ENCODE measurements at regions not wholly inside any gene's neighbourhood (a gene's known extent, or its start where the extent isn't known, plus 50 kb on each side); places are given as distances from the start of the nearest gene placed in this dataset.
"Not testable (repeated sequence)": the region's sequence is repeated elsewhere in the genome, so short reads cannot be mapped to it uniquely, and the experiment has no call there.

DNA sequence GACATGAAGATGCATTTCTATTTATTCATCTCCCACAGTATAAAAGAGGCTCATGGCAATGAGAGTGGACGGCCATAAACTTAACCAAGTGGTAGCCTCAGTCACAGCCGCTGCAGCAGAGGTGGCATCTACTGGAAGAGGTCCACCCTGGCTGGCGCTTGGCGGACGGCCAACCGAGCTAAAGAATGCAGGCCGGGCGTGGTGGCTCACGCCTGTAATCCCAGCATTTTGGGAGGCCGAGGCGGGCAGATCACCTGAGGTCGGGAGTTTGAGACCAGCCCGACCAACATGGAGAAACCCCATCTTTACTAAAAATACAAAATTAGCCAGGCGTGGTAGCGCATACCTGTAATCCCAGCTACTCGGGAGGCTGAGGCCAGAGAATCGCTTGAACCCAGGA is 51.7 kb upstream of the EIF5 start:
- not testable (repeated sequence) for H3K9me3 ChIP-seq (ENCODE audit: control insufficient read depth, low read length); H3K4me1 ChIP-seq (ENCODE audit: control insufficient read depth, insufficient read depth, low read length, poor library complexity, severe bottlenecking); H3K36me3 ChIP-seq (ENCODE audit: control insufficient read depth, insufficient read depth, low read length); H3K4me3 ChIP-seq (ENCODE audit: extremely low read depth, insufficient read depth, low read length, poor library complexity, severe bottlenecking); H3K27ac ChIP-seq (ENCODE audit: low read depth, low read length, severe bottlenecking)
- WGBS, 2 experiments (ENCODE audit: insufficient coverage in 2 of 2) = 91 to 98% methylated on average over 10 to 12 of the region's 17 CpGs

DNA sequence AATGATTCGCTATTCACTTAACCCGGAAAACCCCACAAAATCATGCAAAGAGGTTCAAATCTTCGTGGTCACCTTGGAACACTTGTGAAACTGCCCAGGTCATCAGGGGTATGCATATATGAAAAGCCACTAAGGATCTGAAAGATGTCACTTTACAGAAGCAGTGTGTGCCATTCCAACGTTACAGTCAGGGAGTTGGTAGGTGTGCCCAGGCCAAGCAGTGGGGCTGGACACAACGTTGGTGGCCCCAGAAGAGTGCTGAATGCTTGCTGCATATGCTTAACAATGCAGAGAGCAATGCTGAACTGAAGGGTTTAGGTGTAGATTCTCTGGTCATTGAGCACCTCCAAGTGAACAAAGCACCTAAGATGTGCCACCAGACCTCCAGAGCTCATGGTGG is 51.1 kb upstream of the EIF5 start:
- no peak overlapping the region for H3K27ac ChIP-seq (ENCODE audit: low read depth, low read length, severe bottlenecking)
- no peak overlapping the region for H3K4me3 ChIP-seq (ENCODE audit: extremely low read depth, insufficient read depth, low read length, poor library complexity, severe bottlenecking)
- no peaks in the 10 kb centered on the region for H3K36me3 ChIP-seq (ENCODE audit: control insufficient read depth, insufficient read depth, low read length)
- H3K4me1 ChIP-seq (ENCODE audit: control insufficient read depth, insufficient read depth, low read length, poor library complexity, severe bottlenecking) = no peaks in the 10 kb centered on the region
- WGBS, 2 experiments (ENCODE audit: insufficient coverage in 2 of 2) = 63 to 77% methylated on average over 3 to 5 of the region's 5 CpGs
- peaks cover under 1% of the 10 kb centered on the region for H3K9me3 ChIP-seq (ENCODE audit: control insufficient read depth, low read length)

DNA sequence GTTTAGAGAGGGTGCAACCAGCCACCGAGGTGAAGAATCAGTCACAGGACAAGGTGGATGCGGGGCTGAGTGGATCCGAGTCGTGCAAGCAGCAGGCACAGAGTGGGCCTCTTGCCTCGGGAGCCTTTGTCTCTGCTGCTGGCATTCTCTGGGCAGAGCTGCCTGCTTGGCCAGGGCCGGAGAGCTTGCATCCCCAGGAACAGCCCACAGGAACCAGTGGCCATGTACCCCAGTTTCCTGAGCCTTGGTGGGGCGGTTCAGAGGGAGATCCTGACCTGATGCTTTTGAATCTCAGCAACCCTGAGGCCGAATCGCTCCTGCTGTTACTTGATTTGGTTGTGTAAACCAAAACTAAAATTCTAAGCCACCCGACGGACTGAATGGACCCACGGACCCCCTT is 50.1 kb upstream of the EIF5 start:
- WGBS, 2 experiments (ENCODE audit: insufficient coverage in 2 of 2) = 84 to 86% methylated on average over 9 to 12 of the region's 12 CpGs
- Histone ChIP-seq H3K36me3 (ENCODE audit: control insufficient read depth, insufficient read depth, low read length) (no peaks in the 10 kb centered on the region), H3K27ac (ENCODE audit: low read depth, low read length, severe bottlenecking) (no peak overlapping the region), H3K9me3 (ENCODE audit: control insufficient read depth, low read length) (peaks cover 5% of the 10 kb centered on the region), H3K4me1 (ENCODE audit: control insufficient read depth, insufficient read depth, low read length, poor library complexity, severe bottlenecking) (no peaks in the 10 kb centered on the region), H3K4me3 (ENCODE audit: extremely low read depth, insufficient read depth, low read length, poor library complexity, severe bottlenecking) (no peak overlapping the region)
